ENCODE measurements at regions not wholly inside any gene's neighbourhood (a gene's known extent, or its start where the extent isn't known, plus 50 kb on each side); places are given as distances from the start of the nearest gene placed in this dataset.

DNA sequence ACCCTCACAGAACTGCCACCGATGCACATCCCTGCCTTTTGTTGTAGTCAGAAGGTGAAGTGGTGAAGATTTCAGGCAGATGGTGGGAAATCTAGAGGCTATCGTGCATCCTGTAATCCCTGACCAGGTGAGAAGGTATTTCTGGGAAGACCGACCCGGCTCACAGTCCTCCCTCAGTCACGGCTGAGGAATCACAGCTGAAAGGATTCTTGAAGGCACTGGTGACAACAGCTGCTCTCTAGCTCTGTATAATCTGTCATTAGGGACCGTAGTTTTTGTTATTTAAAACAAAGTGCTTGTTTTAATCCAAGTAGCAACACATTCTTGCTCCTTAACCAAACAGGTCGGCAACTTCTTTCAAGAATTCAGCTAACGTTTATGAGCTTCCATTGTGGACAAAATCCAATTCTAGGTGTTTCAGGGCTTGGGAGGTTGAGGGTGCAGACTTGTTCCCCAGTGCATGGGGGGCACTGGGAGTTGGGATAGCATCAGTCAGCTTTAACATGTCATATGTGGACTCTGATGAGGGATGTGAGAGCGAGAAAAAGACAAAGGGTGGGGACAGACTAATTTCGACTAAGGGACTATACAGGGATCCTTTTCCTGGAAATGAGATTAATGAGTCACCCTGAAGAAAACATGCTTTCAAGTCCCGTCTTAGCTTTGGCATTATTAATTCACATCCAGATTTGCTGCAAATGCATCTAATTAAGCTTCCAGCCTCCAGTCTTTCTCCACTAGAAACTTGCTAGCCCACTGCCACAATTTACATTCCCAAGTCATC is 141.0 kb upstream of the RASGRP1 start:
- Mint-ChIP-seq H3K27ac (no peak overlapping the region), H3K9me3 (no peaks in the 10 kb centered on the region), H3K27me3 (ENCODE audit: low read depth) (peaks cover 11% of the 10 kb centered on the region), H3K4me1 (ENCODE audit: low read depth) (peaks cover 17% of the 10 kb centered on the region), H3K4me3 (no peak overlapping the region), H3K36me3 (ENCODE audit: low read depth) (no peaks in the 10 kb centered on the region)

DNA sequence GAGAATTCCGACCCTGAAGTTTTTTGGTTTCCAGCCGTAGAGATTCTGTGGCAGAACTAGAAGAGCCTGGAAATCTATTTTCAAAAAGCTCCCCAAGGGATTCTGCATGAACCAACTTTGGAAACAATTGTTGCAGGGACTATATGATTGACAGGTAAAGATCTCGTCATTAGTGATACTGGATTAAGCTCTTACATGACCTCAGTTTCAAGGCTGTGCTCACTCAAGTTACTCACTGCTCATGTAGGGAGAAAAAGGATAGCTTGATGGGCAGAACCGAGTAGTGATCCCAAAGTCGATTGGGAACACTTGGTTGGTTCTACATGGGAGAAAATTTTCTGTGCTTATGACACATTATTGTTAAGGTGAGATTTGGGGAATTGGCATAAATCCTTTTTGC is 142.3 kb upstream of the RASGRP1 start:
- H3K9me3 Mint-ChIP-seq, result no peaks in the 10 kb centered on the region
- H3K27ac Mint-ChIP-seq, result no peak overlapping the region
- H3K4me1 Mint-ChIP-seq (ENCODE audit: low read depth), result peaks cover 17% of the 10 kb centered on the region
- peaks cover 23% of the 10 kb centered on the region for H3K27me3 Mint-ChIP-seq (ENCODE audit: low read depth)
- H3K4me3 Mint-ChIP-seq, result no peak overlapping the region
- no peaks in the 10 kb centered on the region for H3K36me3 Mint-ChIP-seq (ENCODE audit: low read depth)

DNA sequence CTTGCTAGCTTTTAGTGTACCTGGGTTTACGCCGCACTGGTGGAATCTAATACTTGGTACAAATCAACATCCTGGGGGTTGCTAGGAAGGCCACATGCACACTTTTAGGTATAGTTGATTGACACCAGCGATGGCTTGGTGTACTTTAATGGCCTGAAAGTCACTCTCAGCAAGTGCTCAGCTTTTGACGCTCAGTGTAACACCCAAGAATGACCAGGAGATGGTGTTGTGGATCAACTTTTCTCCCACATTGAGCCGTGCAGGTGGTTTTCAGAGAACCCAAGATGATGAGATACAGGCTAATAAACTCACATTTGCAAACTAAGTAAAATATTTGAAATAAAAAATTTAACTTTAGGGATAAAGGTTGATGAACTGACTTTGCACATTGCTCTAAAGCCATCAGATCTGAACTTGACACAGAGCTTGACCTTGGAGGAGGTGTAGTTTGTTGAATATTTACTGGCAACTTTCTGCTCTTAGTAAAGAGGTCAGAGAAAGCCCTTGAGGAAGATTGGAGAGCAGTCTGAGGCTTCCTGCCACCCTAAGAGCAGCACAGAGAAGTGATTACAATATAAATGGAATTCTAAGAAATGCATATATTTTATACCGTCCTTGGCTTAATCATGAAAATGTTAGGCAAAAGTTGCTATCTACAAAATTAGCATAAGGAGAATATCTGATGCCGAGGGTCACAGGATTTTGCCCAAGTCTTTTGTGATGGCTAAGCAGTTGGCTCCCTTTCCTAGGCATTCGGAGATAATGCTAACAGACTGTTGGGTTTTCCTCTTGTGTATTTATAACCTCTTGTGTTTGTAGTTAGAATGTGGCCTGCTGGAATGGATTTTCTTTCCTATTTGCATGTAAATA is 143.4 kb upstream of the RASGRP1 start:
- Mint-ChIP-seq H3K27ac (no peak overlapping the region), H3K36me3 (ENCODE audit: low read depth) (no peaks in the 10 kb centered on the region), H3K4me3 (no peak overlapping the region), H3K9me3 (no peaks in the 10 kb centered on the region), H3K4me1 (ENCODE audit: low read depth) (peaks cover 17% of the 10 kb centered on the region), H3K27me3 (ENCODE audit: low read depth) (peaks cover 30% of the 10 kb centered on the region)

DNA sequence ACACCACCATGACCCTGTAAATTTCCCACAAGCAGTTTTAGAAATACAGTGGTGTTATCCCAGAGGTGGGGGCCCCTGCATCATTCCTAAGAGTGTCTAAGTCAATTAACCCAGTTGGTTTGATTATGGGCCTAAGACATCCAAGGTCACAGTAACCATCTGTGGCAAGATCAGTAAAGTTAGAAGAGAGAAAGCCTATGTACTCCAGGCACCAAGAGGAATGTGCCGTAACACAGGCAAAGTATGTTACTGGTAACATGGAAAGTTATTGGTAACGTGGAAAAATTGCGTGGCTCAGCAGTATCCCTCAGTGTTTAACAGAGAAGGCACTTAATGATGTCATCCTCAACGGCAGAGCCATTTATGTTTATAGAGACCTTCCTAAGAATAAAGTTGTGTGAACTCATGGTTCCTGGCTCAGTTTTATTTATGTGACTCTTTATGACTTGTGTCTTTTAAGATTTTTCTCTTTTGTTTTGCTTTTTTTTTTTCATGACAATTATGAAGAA is 144.1 kb upstream of the RASGRP1 start:
- Mint-ChIP-seq H3K36me3 (ENCODE audit: low read depth) (no peaks in the 10 kb centered on the region), H3K9me3 (no peaks in the 10 kb centered on the region), H3K4me3 (no peak overlapping the region), H3K27ac (no peak overlapping the region), H3K27me3 (ENCODE audit: low read depth) (peaks cover 30% of the 10 kb centered on the region), H3K4me1 (ENCODE audit: low read depth) (peaks cover 17% of the 10 kb centered on the region)

DNA sequence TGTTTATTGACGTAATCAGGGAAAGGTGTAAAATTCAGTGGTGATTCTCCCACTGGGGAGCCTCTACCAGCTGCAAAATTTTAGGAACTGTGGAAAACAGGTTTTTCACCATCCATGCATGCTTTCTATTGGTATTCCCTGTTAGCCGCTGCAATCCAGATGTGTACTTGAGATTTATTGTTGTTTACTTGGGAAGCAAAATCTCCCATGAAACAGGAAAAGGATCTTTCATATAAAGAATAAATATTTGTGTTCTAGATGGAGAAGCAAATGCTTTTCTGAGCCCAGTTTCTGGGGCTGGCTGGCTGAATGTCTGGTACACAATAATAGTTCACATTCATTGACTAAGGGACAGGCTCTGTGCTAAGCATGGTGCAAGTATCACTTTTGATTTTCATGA is 144.6 kb upstream of the RASGRP1 start:
- Mint-ChIP-seq H3K27me3 (ENCODE audit: low read depth) (peaks cover 32% of the 10 kb centered on the region), H3K36me3 (ENCODE audit: low read depth) (peaks cover under 1% of the 10 kb centered on the region), H3K27ac (no peak overlapping the region)

DNA sequence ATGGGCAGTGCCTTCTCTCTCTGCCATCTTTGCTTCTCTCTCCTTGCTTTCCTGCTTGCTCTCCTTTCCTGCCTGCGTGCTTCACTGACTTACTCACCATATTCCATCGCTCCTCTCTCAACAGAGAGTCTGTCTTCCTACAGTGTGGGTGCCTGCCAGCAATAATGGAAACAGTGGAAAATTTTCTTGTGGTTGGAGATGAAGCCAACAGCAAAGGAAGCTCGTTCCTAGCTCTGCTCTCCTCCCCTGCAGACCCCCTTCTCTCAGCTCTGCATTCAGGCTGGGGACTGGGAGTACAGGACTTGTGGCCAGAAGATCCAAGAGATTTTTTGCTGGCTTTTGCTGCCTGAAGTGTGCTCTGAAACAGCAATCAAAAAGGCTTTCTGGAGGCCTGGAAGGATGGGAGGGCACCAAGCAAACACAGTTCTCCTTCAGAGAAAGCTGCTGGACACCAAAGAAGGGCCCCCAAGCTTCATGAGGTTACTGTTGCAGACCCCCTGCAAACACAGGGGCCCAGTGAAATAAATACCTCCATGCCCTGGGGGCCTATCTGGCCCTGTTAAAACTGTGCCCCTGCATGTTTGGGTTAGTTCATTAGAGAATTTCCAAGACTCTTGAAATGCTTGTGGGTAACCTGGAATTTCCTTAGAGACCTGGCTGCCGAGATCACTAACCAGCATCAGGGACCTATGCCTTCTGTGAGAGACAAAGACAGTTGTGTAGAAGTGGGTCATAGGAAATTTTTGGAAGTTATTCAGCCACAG is 149.9 kb upstream of the RASGRP1 start:
- no peaks in the 10 kb centered on the region for H3K9me3 Mint-ChIP-seq
- H3K36me3 Mint-ChIP-seq (ENCODE audit: low read depth), result peaks cover 1% of the 10 kb centered on the region
- no peak overlapping the region for H3K4me3 Mint-ChIP-seq
- no peak overlapping the region for H3K27ac Mint-ChIP-seq
- H3K4me1 Mint-ChIP-seq (ENCODE audit: low read depth), result no peaks in the 10 kb centered on the region
- H3K27me3 Mint-ChIP-seq (ENCODE audit: low read depth), result peaks cover 31% of the 10 kb centered on the region

More for the DNA sequence above, 144.6 kb upstream of the RASGRP1 start:
- Mint-ChIP-seq H3K9me3 (no peaks in the 10 kb centered on the region), H3K4me1 (ENCODE audit: low read depth) (peaks cover 14% of the 10 kb centered on the region), H3K4me3 (no peak overlapping the region)

DNA sequence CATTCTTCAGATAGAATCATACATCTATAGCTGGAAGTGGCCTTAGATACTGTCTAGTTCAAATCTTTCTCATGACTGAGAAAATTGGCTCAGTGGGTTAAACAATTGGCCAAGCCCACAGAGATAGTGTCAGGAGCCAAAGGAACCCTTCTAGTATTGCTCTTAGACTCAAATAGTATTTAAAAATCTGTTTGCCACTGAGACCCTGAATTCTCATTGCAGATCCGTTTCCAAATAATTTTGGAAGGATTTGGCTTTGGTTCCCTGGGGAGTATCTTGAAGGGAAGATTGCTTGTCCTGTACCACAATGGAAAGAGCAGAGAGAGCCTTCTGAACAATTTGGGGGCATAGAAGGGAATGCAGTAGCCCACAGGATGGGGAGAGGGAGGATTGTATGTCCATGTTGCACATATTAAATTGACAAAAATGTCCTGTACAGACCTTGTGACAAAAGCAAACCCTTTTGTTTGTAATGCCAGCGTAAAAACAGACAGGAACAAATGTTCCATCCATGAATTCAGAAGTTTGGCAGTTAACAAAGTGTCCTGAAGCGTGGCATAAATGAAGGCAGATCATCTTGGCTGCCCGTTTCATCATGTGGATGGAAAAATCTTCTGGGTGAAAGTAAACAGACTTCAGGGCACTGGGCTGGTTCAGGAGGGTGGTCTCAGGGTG is 156.4 kb upstream of the RASGRP1 start:
- Mint-ChIP-seq H3K27me3 (ENCODE audit: low read depth) (peaks cover 8% of the 10 kb centered on the region), H3K4me1 (ENCODE audit: low read depth) (no peaks in the 10 kb centered on the region), H3K36me3 (ENCODE audit: low read depth) (no peaks in the 10 kb centered on the region), H3K9me3 (no peaks in the 10 kb centered on the region), H3K4me3 (no peak overlapping the region), H3K27ac (no peak overlapping the region)

DNA sequence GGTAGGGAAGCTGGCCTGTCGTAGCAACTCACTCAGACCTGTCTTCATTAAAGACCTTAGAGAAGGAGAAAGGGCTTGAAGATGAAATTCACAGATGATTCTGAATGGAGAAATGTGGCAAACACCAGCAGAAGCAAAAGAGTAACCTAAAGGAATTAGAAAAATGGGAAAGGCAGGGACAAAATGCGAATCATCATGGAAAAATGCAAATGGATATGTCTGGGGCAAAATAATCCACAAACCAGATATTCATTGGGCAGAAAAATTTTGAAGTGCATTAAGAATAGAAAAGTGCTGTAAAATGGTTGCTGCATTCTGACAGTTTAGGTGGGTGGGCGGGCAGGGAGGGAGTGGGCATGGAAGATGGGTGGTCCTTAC is 156.9 kb upstream of the RASGRP1 start:
- H3K36me3 Mint-ChIP-seq (ENCODE audit: low read depth), result no peaks in the 10 kb centered on the region
- no peak overlapping the region for H3K27ac Mint-ChIP-seq
- no peaks in the 10 kb centered on the region for H3K4me1 Mint-ChIP-seq (ENCODE audit: low read depth)
- H3K9me3 Mint-ChIP-seq, result no peaks in the 10 kb centered on the region
- H3K4me3 Mint-ChIP-seq, result no peak overlapping the region
- H3K27me3 Mint-ChIP-seq (ENCODE audit: low read depth), result peaks cover 8% of the 10 kb centered on the region

DNA sequence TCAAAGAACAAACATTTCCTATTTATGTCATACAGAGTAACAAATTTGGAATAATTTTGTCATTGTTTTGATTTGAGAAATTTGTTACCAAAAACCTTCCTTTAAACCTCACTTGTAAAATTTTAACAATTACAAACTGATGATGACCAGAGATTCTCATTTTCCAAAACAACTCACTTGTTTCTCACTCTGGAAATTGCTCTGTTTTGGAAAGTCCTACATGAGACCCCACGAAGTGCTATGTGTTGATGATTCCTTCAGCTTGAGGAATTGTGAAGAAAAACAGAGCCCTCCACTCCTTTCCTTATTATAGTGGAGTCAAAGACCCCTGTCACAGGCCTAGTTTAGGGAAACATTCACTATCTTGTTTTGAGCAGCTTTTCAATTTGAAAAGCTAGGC is 157.6 kb upstream of the RASGRP1 start:
- no peaks in the 10 kb centered on the region for H3K9me3 Mint-ChIP-seq
- no peaks in the 10 kb centered on the region for H3K4me1 Mint-ChIP-seq (ENCODE audit: low read depth)
- no peak overlapping the region for H3K4me3 Mint-ChIP-seq
- H3K27ac Mint-ChIP-seq, result no peak overlapping the region
- no peaks in the 10 kb centered on the region for H3K36me3 Mint-ChIP-seq (ENCODE audit: low read depth)
- peaks cover 1% of the 10 kb centered on the region for H3K27me3 Mint-ChIP-seq (ENCODE audit: low read depth)

DNA sequence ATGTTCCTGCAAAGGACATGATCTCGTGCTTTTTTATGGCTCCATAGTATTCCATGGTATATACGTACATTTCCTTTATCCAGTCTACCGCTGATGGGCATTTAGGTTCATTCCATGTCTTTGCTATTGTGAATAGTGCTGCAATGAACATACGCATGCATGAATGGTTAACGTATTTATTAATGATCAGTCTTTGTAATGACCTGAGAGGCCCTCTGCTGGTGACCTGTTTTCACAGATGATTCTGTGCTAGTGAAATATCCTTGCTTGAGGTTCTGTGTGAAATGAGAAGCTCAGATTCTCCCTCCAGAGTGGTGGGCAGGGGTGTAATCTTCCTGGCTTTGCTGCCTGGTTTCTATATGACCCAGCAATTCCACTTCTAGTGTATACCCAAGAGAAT is 160.2 kb upstream of the RASGRP1 start:
- Mint-ChIP-seq H3K27ac (no peak overlapping the region), H3K27me3 (ENCODE audit: low read depth) (peaks cover 10% of the 10 kb centered on the region), H3K36me3 (ENCODE audit: low read depth) (no peaks in the 10 kb centered on the region), H3K4me1 (ENCODE audit: low read depth) (no peaks in the 10 kb centered on the region), H3K9me3 (no peaks in the 10 kb centered on the region), H3K4me3 (no peak overlapping the region)

DNA sequence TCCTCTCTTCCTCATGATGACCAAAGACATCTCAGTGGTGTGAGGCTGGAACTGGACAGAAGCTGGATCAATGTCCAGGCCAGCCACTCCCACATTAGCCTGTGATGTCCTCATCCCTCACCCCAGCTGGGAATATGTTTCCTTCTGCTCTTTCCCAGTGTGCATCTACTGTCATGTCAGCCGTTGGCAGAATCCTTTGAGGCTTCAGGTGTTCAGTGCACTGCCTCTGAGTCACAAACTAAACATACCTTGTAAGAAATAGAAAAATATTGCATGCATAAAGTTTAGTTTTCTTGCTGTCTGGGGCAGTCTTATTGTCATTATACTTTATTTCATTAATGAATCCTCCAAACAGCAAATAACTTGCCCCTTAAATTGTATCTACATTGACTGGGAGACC is 161.6 kb upstream of the RASGRP1 start:
- no peaks in the 10 kb centered on the region for H3K36me3 Mint-ChIP-seq (ENCODE audit: low read depth)

DNA sequence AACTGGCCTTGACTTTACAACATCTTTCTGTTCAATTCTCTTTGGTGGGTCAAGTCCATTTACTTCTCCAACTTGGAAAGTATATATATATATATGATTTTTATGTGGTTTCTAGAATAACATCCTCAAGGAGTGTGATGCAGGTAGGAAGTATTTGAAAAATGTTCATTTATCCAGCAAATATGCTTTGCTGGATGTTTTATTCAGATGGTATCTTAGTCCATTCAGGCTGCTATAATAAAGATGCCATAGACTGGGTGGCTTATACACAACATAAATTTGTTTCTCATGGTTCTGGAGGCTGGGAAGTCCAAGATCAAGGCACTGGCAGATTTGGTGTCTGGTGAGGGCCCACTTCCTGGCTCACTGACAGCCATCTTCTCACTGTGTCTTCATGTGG is 168.7 kb upstream of the RASGRP1 start:
- Mint-ChIP-seq H3K36me3 (ENCODE audit: low read depth) (peaks cover 1% of the 10 kb centered on the region), H3K27me3 (ENCODE audit: low read depth) (peaks cover 31% of the 10 kb centered on the region), H3K9me3 (no peaks in the 10 kb centered on the region)

More for the DNA sequence above, 161.6 kb upstream of the RASGRP1 start:
- peaks cover 12% of the 10 kb centered on the region for H3K27me3 Mint-ChIP-seq (ENCODE audit: low read depth)
- H3K27ac Mint-ChIP-seq, result no peak overlapping the region
- H3K4me3 Mint-ChIP-seq, result no peak overlapping the region
- H3K4me1 Mint-ChIP-seq (ENCODE audit: low read depth), result no peaks in the 10 kb centered on the region
- H3K9me3 Mint-ChIP-seq, result no peaks in the 10 kb centered on the region

DNA sequence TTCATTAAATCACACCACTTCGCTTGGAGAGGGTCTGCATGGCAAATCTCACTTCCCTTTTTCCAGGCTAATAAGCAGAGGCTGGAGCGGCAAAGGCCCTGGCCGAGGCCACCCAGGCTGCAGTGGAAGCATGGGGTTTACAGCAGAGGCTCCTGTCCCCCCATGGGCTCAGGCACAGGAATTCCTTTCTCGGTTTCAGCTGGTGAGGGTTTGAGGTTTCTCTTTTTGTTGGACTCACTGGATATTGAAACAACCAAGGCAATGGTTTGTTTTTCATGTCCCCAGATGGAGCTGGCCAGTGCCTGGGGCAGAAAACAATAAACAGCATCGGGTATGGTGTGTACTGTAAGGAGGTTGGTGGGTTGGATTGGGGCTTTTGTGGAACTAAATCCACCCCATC is 175.6 kb upstream of the RASGRP1 start:
- Mint-ChIP-seq H3K36me3 (ENCODE audit: low read depth) (no peaks in the 10 kb centered on the region), H3K4me3 (no peak overlapping the region), H3K9me3 (no peaks in the 10 kb centered on the region), H3K27me3 (ENCODE audit: low read depth) (peaks cover 23% of the 10 kb centered on the region), H3K27ac (no peak overlapping the region), H3K4me1 (ENCODE audit: low read depth) (no peaks in the 10 kb centered on the region)

More for the DNA sequence above, 168.7 kb upstream of the RASGRP1 start:
- no peaks in the 10 kb centered on the region for H3K4me1 Mint-ChIP-seq (ENCODE audit: low read depth)
- no peak overlapping the region for H3K4me3 Mint-ChIP-seq
- H3K27ac Mint-ChIP-seq, result no peak overlapping the region

DNA sequence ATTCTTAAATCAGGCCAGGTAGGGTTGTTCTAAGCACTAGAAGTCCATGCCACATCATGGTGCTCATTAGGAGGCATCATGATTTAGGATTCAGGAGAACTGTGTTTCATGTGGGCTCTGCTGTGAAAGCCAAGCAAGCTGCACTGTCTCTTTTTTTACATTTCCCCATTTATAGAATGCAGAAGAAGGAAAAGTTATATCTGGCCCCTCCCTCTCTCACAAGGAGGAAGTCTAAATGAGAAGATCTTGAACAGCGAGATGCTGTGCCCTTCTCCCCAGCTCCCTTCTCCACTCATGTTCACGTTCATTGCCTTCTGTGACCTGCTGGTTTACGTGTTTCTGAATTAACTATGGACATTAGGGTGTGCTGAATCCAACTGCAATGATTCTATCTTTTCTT is 178.5 kb upstream of the RASGRP1 start:
- H3K27ac Mint-ChIP-seq, result no peak overlapping the region
- H3K4me3 Mint-ChIP-seq, result no peak overlapping the region
- H3K27me3 Mint-ChIP-seq (ENCODE audit: low read depth), result peaks cover 21% of the 10 kb centered on the region
- no peaks in the 10 kb centered on the region for H3K9me3 Mint-ChIP-seq
- H3K36me3 Mint-ChIP-seq (ENCODE audit: low read depth), result no peaks in the 10 kb centered on the region
- no peaks in the 10 kb centered on the region for H3K4me1 Mint-ChIP-seq (ENCODE audit: low read depth)

All from T-helper 1 cell treated with Interleukin-12 subunit alpha and Interleukin-12 subunit beta and Interleukin-4 antibody, amounts not matched to agents 30 μg/mL and 1 μg/mL, for 36 hours (primary cell).